ENCODE measurements at regions not wholly inside any gene's neighbourhood (a gene's known extent, or its start where the extent isn't known, plus 50 kb on each side); places are given as distances from the start of the nearest gene placed in this dataset.
"Not testable (repeated sequence)": the region's sequence is repeated elsewhere in the genome, so short reads cannot be mapped to it uniquely, and the experiment has no call there.

DNA sequence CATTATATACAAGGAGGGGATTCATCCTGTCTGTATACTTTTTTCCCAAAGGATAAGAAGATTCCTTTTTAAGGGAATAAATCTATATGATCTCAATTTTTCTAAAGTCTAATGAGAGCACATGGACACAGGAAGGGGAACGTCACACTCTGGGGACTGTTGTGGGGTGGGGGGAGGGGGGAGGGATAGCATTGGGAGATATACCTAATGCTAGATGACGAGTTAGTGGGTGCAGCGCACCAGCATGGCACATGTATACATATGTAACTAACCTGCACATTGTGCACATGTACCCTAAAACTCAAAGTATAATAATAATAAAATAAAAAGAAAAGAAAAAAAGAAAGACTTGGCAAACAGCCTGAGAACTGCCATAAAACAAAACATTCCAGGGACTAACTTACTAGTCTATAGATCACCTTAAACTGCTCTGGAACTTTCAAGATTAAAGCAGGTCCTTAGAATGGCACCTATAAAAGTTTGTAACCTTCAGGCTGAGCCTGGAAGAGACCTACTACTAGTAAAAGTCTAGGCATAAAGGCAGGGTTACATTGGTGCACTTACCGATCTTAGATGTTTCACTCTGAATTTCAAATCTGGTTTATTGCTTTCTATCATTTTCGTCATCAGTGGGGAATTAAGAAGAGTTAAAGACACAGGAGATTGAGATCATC is 780.6 kb downstream of the SLITRK1 start:
- H3K9me3 Mint-ChIP-seq = peaks cover 7 to 23% of the 10 kb centered on the region in 2 donors
- not testable (repeated sequence) for ATAC-seq; DNase-seq (ENCODE audit: low spot score in 2 of 2); H3K27ac Mint-ChIP-seq; H3K36me3 Mint-ChIP-seq

DNA sequence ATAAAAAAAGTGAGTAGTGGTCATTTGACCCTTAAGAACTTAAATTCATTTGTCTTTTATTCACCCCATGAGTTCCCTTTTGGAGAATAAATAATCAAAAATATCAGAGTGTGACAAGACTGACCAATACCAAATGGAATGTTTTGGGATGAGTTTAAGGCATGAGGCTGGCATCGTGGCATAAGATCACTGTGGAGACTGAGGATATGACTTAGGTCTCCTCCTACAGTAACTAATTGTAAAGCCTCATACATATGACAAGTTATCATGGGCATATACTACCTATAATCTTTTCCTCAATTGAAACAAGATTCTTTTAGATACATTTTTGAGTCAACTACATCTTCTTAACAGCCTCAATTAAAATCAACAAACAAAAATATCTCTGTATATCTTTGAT is 782.0 kb downstream of the SLITRK1 start:
- H3K27ac Mint-ChIP-seq = no peak overlapping the region
- no peaks in the 10 kb centered on the region for H3K36me3 Mint-ChIP-seq
- DNase-seq (ENCODE audit: low spot score in 2 of 2) = no peak
- no peak for ATAC-seq
- peaks cover 16 to 22% of the 10 kb centered on the region in 2 donors for H3K9me3 Mint-ChIP-seq

DNA sequence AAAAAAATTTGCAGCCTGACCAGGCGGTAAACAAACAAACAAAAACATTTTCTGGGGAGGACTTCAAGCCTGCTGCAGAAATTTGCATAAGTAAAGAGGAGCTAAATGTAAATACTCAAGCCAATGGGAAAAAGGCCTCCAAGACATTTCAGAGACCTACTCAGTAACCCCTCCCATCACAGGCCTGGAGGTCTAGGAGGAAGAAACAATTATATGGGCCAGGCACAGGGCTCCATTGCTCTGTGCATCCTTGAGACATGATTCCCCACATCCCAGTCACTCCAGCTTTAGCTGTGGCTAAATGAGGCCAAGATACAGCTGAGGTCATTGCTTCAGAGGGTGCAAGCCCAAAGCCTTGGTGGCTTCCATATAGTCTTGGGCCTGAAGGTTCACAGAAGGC is 793.4 kb downstream of the SLITRK1 start:
- ATAC-seq (no peak), DNase-seq (ENCODE audit: low spot score in 2 of 2) (no peak)
- H3K9me3 Mint-ChIP-seq = peaks cover 23 to 28% of the 10 kb centered on the region in 2 donors
- H3K36me3 Mint-ChIP-seq = peaks cover 0 to 9% of the 10 kb centered on the region in 2 donors
- no peak overlapping the region for H3K27ac Mint-ChIP-seq

DNA sequence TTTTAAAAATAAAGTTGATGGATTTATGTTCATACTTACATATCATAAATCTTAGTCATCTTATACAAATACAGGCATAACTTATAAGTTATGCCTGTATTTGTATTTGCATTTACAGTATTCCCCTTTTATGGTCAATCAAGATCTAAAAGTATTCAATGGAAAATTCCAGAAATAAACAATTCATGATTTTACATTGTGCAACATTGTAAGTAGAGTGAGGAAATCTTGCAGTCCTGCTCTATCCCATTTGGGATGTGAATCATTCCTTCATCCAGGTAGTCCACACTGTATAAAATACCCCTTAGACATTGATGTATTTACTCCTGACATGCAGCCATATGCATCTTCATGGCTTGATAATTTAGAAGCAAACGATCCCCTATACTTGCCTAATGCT is 795.3 kb downstream of the SLITRK1 start:
- ATAC-seq = no peak
- H3K36me3 Mint-ChIP-seq = peaks cover 0 to 9% of the 10 kb centered on the region in 2 donors
- H3K9me3 Mint-ChIP-seq = peaks cover 28 to 32% of the 10 kb centered on the region in 2 donors
- DNase-seq (ENCODE audit: low spot score in 2 of 2) = no peak
- H3K27ac Mint-ChIP-seq = no peak overlapping the region

DNA sequence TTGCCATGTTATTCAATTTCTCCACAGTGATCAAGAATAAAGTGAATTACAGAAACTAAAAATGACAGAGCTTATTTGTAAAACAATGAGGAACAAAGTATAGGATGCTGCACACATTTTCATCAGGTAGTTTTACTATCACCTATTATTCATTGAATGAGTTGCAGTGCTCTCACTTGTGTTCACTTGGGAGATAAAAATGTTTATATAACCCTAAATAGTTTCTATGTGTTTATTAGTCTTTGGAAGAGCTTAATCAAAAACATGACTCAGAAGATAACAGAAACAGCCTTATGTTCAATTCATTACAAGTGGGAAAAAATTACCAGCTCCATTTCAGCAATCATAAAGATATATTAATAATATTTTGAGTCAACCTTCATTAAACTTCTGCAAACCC is 796.2 kb downstream of the SLITRK1 start:
- Mint-ChIP-seq H3K9me3 (peaks cover 24 to 25% of the 10 kb centered on the region in 2 donors), H3K27ac (no peak overlapping the region), H3K36me3 (peaks cover 0 to 6% of the 10 kb centered on the region in 2 donors)
- ATAC-seq (no peak), DNase-seq (ENCODE audit: low spot score in 2 of 2) (no peak)

DNA sequence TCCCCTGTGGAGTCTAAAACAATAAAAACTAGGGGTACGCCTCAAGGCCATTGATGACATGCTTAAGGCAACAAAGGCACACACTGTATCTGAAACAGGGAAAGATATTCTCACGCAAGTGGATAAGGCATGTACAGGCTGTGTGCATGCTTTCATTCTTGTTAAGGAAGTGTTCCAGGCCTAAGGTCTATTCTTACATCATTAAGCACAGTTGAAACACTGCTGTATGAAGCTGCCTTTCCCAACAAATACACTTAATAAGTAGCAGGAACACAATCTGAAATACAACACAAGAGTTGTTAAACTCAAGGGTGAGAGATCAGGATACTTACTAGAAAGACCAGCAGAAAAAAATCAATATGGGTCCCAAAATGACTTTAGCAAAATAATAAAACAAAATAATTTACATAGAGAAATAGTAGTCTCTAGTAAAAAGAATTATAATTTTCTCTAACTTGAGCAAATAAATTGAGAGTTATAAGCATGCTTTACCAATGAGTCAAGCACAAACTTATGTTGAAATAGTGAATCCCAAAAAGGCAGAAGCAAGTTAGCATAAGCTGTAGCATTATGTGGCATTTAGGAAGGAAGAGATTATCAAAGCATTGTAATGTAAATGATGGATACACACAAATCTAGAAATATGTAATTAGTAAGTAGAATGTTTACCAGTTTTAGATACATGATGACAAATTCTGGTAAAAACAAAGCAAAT is 796.9 kb downstream of the SLITRK1 start:
- Mint-ChIP-seq H3K9me3 (peaks cover 21% of the 10 kb centered on the region in 2 donors), H3K27ac (no peak overlapping the region), H3K36me3 (peaks cover 0 to 4% of the 10 kb centered on the region in 2 donors)
- DNase-seq (ENCODE audit: low spot score in 2 of 2) (no peak), ATAC-seq (no peak)

DNA sequence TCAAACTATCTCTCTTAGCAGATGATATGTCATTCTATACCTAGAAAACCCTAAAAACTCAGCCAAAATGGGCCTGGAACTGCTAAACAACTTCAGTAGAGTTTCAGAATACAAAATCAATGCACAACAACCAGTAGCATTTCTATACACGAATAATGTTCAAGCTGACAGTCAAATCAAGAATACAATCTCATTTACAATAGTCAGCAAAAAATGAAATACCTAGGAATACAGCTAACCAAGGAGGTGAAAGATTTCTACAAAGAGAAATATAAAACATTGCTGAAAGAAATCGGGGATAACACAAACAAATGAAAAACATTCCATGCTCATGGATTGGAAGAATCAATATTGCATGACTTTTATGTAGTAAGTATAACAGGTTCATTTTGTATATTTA is 804.8 kb downstream of the SLITRK1 start:
- peaks cover 0 to 6% of the 10 kb centered on the region in 2 donors for H3K36me3 Mint-ChIP-seq
- no peak overlapping the region for H3K27ac Mint-ChIP-seq
- no peak for DNase-seq (ENCODE audit: low spot score in 2 of 2)
- H3K9me3 Mint-ChIP-seq = peaks cover 9 to 34% of the 10 kb centered on the region in 2 donors
- no peak for ATAC-seq

DNA sequence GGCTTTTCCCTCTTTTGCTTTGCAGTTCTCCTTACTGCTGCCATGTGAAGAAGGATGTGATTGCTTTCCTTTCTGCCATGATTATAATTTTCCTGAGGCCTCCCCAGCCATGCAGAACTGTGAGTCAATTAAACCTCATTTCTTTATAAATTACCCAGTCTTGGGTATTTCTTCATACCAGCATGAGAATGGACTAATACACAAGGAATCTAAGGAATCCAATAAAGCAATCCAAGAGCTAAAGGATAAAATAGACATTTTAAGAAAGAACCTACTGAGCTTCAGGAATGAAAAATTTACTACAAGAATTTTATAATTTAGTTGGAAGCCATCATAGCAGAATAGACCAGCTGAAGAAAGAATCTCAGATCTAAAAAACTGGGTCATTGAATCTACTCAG is 808.3 kb downstream of the SLITRK1 start:
- not testable (repeated sequence) for H3K27ac Mint-ChIP-seq; ATAC-seq; H3K36me3 Mint-ChIP-seq; DNase-seq (ENCODE audit: low spot score in 2 of 2)
- peaks cover 9 to 32% of the 10 kb centered on the region in 2 donors for H3K9me3 Mint-ChIP-seq

DNA sequence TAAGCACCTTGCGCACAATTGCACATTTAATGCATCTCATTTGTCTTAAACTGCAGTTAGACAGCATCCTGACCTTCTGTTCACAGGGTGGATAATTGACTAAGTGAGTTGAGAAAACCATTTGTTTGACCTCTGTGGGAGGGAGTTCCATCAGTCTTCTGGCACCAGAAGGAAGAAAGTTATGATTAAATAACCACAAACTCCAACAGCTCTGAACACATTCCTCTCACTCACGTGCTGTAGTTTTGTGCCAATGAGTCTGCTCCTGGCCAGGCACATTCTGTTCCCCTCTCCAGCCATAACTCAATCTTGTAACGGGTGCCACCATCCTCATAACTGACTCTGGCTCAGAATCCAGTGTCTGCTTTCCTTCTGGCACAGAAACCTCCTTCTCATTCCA is 817.2 kb downstream of the SLITRK1 start:
- ATAC-seq (no peak), DNase-seq (ENCODE audit: low spot score in 2 of 2) (no peak)
- Mint-ChIP-seq H3K36me3 (no peaks in the 10 kb centered on the region), H3K9me3 (peaks cover 9 to 12% of the 10 kb centered on the region in 2 donors), H3K27ac (no peak overlapping the region)

DNA sequence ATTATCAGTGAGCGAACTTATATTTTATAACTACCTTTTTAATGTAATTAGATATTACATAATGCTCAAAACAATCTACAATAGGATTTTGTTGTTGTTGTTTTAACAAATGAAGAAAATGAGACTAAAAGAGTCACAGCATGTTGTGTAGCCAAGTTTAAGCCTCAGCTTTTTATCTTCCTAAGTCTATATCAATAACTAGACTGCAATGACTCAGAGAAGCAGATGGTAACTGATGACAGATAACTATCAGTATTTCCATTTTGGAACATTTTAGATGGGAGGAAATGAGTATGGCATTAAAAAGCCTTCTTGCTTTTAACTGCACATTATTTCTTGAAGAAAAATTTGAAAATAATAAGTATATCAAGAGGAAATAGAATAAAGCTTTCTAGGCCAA is 825.2 kb downstream of the SLITRK1 start:
- peaks cover 0 to 4% of the 10 kb centered on the region in 2 donors for H3K9me3 Mint-ChIP-seq
- no peak for DNase-seq (ENCODE audit: low spot score in 2 of 2)

DNA sequence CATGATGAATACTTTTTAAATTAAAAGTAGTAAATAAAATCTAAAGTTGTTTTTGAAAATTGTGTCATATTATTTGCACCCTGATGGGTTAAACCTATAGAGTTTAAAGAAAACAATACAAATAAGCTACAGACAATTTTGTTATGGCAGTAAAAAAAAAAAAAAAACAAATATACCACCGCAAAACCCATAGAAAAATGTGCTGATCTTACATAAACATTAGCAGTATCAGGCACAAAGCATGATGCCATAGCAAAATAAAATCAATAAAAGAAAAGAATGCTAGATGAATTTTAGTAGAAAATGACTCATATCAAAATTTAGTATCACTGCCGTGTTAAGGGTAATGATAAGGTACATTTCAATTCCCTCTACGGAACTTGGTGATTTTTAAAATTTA is 826.0 kb downstream of the SLITRK1 start:
- DNase-seq (ENCODE audit: low spot score in 2 of 2) (no peak), ATAC-seq (no peak)
- peaks cover 0 to 4% of the 10 kb centered on the region in 2 donors for H3K9me3 Mint-ChIP-seq
- no peak overlapping the region for H3K27ac Mint-ChIP-seq
- H3K36me3 Mint-ChIP-seq = no peaks in the 10 kb centered on the region

More for the DNA sequence above, 825.2 kb downstream of the SLITRK1 start:
- H3K36me3 Mint-ChIP-seq = no peaks in the 10 kb centered on the region
- H3K27ac Mint-ChIP-seq = no peak overlapping the region
- no peak for ATAC-seq

DNA sequence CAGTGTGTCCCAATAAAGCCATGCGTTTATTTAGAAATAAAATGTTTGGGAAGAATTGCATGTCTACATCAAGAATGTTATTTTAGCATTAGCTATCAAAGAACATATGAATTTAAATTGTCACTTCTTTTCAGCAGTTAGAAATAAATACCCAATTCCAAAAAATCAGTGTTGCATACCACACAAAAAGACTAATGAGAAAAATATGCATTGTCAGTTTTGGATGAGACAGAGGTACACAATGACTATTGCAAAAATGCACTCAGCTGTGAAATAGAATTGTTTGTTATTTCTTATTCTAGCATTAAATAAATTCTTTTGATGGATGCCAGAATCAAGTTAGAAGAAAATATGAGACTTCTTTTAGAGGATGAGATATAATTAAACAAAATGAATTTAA is 833.9 kb downstream of the SLITRK1 start:
- Mint-ChIP-seq H3K27ac (no peak overlapping the region), H3K36me3 (no peaks in the 10 kb centered on the region), H3K9me3 (peaks cover 0 to 11% of the 10 kb centered on the region in 2 donors)
- ATAC-seq = no peak
- DNase-seq (ENCODE audit: low spot score in 2 of 2) = no peak

DNA sequence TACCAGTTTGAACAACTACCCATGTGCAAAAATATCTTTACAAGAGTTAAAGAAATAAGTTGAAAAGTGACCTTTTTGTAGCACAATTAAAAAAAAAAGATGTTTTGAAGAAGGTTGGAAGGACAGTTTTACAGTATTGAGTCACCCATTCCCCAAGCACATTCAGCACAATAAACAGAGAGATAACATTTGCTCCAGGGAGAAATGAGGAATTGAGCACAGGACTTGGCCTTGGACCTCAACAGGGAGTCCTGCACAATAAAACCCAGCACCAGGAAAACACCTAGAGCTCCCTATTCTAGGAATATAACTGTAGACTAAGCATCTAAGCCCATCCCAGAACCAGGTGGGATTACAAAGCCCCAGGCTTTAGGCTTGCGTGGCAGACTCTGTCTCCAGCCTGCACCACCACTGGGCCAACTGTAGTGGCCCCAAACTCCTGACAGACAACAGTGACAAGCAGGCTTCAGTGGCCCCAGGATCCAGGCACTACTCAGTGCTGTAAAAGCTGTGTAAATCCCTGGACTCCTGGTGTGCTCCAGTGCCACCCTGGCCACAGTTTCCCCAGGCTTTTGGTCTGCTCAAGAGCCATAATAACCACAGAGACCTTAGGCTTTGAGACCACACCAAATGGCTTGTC is 857.2 kb downstream of the SLITRK1 start:
- H3K27ac Mint-ChIP-seq = no peak overlapping the region
- H3K36me3 Mint-ChIP-seq = no peaks in the 10 kb centered on the region
- peaks cover 14 to 23% of the 10 kb centered on the region in 2 donors for H3K9me3 Mint-ChIP-seq
- DNase-seq (ENCODE audit: low spot score in 2 of 2) (no peak), ATAC-seq (no peak)

DNA sequence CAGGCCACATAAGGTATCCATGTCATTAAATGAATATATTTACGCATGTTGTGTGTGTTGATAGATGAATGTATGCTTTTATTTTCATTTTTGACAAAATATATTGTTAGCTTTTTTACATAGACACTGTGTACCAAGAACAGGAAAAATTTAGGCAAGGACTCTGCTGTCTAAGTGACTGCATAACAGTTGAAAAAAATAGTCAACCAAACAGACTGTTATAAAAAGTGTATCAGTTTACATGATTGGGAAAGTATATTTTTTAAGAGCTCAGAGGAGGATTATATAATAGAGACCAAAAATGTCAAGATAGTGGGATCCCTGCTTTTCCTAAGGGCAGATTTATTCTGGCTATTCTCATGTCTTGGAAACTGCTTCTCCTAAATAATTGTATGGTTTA is 858.0 kb downstream of the SLITRK1 start:
- no peak for DNase-seq (ENCODE audit: low spot score in 2 of 2)
- Mint-ChIP-seq H3K36me3 (no peaks in the 10 kb centered on the region), H3K27ac (no peak overlapping the region), H3K9me3 (peaks cover 16 to 24% of the 10 kb centered on the region in 2 donors)
- no peak for ATAC-seq

DNA sequence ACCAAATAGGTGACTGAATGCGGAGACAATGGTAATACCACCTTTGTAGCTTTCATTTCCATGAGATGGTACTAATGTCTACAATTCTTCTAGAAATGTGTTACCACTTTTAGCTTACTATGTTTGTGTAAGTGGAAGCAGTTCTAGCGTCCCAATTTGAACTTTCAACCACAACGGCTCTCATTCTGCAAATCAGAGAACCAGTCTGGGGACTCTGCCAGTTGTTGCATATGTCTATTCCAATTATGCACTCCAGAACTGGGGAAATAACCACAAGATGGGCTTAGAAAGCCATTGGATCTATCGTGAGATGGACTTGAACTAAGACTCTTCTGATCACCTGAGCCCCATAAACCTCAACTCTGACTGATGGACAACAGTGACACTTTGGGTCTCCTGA is 862.3 kb downstream of the SLITRK1 start:
- peaks cover 12 to 23% of the 10 kb centered on the region in 2 donors for H3K9me3 Mint-ChIP-seq
- no peaks in the 10 kb centered on the region for H3K36me3 Mint-ChIP-seq
- H3K27ac Mint-ChIP-seq = no peak overlapping the region
- DNase-seq (ENCODE audit: low spot score in 2 of 2) (no peak), ATAC-seq (no peak)

DNA sequence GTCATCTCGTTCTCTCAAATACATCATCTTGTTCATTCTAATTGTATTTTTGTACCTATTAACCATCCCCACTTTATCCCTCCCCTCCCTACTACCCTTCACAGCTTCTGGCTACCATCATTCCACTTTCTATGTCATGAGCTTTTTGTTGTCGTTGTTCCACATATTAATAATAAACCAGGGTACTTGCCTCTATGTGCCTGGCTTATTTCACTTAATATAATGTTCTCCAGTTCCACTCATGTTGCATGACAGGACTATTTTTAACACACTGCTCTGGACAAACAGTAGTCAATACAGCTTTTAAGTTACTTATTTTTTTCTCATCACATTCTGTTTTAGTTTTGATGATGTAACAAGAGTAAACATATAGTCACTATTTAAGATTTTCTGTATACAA is 872.3 kb downstream of the SLITRK1 start:
- H3K9me3 Mint-ChIP-seq = peaks cover 7 to 14% of the 10 kb centered on the region in 2 donors
- no peaks in the 10 kb centered on the region for H3K36me3 Mint-ChIP-seq
- no peak for DNase-seq (ENCODE audit: low spot score in 2 of 2)
- no peak for ATAC-seq
- no peak overlapping the region for H3K27ac Mint-ChIP-seq

DNA sequence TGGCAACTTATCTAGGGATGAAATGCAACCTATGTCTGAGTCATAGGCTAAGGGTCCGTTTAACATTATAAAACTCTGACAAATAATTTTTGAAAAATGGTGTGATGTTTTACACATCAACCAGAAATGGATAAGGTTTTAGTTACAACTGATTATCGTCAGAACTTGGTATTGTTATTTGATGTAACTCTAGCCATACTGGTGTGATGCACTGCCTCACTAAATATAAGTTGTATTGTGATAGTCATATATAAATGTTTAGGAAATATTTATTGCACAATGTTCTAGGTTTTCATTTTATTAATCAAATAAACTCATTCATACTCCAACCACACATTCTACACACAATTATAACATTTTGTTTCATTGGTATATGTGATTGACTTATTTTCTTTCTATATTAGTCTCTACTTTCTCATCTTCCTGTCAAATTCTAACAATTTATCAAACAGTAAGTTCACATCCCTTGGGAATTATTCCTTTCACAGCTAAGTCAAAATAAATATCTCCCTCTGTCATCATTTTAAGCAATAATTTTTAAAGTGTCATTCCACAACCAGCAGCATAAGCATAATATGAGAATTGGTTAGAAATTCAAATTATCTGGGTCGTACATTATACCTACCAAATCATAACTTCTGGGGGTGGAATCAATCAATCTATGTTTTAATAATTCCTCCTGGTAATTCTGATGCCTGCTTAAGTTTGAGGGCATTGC is 873.9 kb downstream of the SLITRK1 start:
- no peak for ATAC-seq
- H3K36me3 Mint-ChIP-seq = no peaks in the 10 kb centered on the region
- no peak overlapping the region for H3K27ac Mint-ChIP-seq
- DNase-seq (ENCODE audit: low spot score in 2 of 2) = no peak
- H3K9me3 Mint-ChIP-seq = peaks cover 9 to 14% of the 10 kb centered on the region in 2 donors
